Ishikawa (cell line): ENCODE measurements at regions not wholly inside any gene's neighbourhood (a gene's known extent, or its start where the extent isn't known, plus 50 kb on each side); places are given as distances from the start of the nearest gene placed in this dataset.

Experiments
- CEBPB ChIP-seq: IDR thresholded peaks from 2 replicates; pipeline ENCODE4 v1.6.1; 2012
- CREB1 ChIP-seq: IDR thresholded peaks from 2 replicates; pipeline ENCODE4 v1.6.1; 2012; ENCODE audit warnings: low read depth
- EP300 ChIP-seq: IDR thresholded peaks from 2 replicates; pipeline ENCODE4 v1.6.1; 2012; ENCODE audit warnings: borderline replicate concordance
- FOXM1 ChIP-seq: IDR thresholded peaks from 2 replicates; pipeline ENCODE4 v1.6.1; 2012; ENCODE audit warnings: low read depth, borderline replicate concordance
- MAX ChIP-seq: IDR thresholded peaks from 2 replicates; pipeline ENCODE4 v1.6.1; 2012
- NFIC ChIP-seq: IDR thresholded peaks from 2 replicates; pipeline ENCODE4 v1.6.1; 2012
- RAD21 ChIP-seq: IDR thresholded peaks from 2 replicates; pipeline ENCODE4 v1.6.1; 2012; ENCODE audit warnings: low read depth
- TAF1 ChIP-seq: IDR thresholded peaks from 2 replicates; pipeline ENCODE4 v1.6.1; 2012; ENCODE audit warnings: low read depth, mild to moderate bottlenecking
- TCF12 ChIP-seq: IDR thresholded peaks from 2 replicates; pipeline ENCODE4 v1.6.1; 2012; ENCODE audit warnings: low read depth
- YY1 ChIP-seq: IDR thresholded peaks from 2 replicates; pipeline ENCODE4 v1.6.1; 2012; ENCODE audit warnings: low read depth

GRCh38 chr11:21894492-21894891 is 298.4 kb upstream of the ANO5 start:
- TF ChIP-seq EP300 (no peak), NFIC (no peak), MAX (no peak), YY1 (no peak), CEBPB (no peak), TAF1 (no peak), RAD21 (no peak), CREB1 (no peak), TCF12 (no peak), FOXM1 (no peak)
